NCI-H2029 treated with DMSO at 0.1 percent for 48 hours (cell line): ENCODE measurements at regions not wholly inside any gene's neighbourhood (a gene's known extent, or its start where the extent isn't known, plus 50 kb on each side); places are given as distances from the start of the nearest gene placed in this dataset.
"Not testable (repeated sequence)": the region's sequence is repeated elsewhere in the genome, so short reads cannot be mapped to it uniquely, and the experiment has no call there.

Experiments
- DNase-seq: peaks from one replicate; lab custom pipeline; 2025; lab: John Stamatoyannopoulos, UW

- DNase-seq = no peak
Observed at GRCh38 chr12:87094356-87094755, 838.2 kb upstream of the MGAT4C start.

DNA sequence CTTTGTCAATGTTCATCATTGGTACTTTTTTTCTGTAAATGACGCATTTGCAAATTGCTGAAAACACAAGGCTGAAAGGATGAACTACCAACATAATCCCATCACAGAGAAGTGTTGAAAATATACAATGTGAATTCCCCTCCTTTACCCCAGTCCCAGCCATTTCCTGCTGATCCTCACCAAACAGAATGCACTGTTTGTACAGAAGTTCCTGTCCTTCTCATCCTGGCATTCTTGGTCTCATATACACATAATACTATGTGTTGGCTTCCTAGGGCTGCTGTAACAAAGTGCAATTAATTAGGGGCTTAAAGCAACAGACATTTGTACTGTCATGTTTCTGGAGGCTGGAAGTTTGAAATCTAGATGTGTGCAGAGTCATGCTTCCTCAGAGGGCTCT is 836.2 kb upstream of the MGAT4C start:
- no peak for DNase-seq

DNA sequence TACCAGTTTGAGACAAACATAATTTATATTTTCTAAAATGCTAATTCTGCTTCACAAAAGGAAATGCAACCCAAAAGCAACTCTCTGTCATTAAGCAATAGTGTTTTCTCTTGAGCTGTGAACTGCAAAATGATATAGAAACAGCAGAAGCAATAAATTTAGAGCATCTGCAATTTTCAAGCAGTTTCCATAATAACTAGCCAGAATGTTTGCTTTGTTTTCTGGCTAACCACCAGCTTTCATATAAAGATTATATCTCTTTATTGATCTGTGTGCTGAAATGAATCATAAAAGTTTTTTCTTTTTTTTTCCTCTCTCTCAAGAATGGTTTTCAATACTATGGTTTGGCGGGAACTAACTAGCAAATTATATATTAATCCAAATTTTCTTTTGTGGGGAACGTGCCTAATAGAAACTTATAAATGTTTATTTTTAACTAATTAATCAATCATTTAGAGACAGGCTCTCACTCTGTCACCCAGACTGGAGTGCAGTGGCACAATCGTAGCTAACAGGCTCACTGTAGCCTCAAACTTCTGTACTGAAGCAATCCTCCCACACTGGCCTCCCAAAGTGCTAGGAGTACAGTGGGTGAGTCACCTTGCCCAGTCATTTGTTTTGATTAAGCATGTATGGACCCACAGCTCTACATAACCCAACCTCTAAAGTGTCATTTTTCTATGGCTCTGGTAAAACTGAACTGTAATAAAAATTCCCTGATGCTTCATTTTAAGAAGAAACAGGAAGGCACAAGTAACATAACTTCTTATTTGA is 830.1 kb upstream of the MGAT4C start:
- no peak for DNase-seq

- DNase-seq = no peak
Observed at GRCh38 chr12:87085286-87085685, 829.1 kb upstream of the MGAT4C start.

DNA sequence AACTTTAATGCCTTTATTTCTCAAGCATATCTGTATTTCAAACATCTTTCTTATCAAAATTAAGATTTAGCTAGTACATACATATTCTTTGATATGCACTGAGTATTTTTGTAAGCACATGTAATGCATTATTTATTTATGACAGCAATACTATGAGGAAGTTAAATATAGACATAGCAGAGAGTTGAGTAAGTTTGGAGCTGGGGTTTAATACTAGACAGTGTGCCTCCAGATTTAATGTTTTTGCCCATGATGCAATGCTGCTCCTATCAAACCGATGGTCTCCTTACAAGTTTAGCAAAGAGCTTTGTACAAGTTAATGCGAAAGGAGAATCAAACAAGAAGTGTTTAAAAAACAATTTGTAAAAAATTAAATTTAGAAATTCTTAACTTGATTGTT is 826.6 kb upstream of the MGAT4C start:
- DNase-seq = no peak

DNA sequence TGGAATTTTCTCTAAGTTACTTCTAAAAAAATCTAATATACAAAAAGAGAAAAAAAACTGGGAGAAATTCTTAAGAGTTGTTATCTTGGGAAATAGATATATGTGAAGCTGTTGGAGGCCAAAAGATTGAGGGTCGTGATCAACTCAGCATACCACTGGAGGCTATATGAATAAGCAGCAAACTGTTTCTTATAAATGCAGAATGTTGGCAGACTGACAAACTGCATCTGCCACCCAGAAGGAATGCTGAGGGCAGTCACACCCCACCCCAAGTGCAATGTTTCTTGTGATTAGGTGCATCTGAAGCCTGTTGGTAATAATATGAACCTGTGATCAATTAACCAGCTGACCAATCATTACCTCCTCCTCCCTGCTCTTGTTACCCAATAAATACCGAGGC is 818.6 kb upstream of the MGAT4C start:
- DNase-seq = no peak

DNA sequence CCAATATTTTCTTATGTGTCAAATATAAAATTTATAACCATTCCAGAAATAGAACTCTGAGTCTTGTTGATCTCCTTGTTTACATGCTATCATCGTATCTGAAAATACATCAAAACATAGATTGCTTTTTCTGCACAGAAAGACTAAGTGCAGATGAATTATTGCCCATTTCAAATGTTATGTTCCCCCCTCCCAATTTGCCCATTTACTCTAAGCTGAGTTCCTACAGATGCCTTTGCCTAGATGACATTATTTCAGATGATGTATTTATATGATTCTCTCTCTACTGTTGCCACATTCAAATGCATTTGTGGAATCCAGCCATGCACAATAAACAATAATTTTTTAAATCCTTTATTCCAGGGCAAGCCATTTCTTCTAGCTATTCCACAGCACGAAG is 810.1 kb upstream of the MGAT4C start:
- no peak for DNase-seq

DNA sequence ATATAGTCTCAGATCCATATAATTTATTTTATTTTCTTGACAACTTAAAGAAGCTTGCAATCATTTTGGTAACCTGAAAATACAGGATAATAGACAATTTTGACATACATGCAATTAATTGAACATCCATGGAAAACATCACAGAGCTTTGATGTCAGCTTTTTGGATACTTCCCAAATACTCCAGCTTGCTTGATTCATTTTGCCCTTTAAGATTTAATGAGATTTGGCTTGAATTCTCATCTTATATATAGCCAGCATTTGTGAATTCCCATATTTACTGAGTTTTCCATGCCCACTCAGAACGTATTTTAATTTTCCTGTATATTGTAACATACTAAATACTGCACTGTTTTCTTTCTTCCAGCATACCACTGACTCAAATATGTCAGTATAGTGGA is 803.0 kb upstream of the MGAT4C start:
- DNase-seq = no peak

DNA sequence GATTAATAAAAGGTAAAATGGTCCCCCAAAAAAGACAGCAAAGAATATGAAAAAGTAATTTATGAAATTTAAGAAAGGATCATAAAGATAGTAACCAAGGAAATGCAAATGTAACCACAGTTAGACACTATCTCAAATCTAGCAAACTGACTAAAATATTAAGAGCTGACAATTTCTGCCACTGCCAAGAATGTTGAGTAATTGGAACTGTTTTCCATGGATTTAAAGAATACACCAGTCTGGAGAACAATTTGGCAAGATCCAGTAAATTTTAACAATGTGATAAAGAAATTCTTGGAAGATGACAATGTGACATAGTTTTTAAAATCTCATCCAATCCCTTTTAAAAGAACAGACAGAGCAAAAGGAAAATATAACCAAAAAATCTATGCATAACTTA is 798.0 kb upstream of the MGAT4C start:
- DNase-seq = no peak

DNA sequence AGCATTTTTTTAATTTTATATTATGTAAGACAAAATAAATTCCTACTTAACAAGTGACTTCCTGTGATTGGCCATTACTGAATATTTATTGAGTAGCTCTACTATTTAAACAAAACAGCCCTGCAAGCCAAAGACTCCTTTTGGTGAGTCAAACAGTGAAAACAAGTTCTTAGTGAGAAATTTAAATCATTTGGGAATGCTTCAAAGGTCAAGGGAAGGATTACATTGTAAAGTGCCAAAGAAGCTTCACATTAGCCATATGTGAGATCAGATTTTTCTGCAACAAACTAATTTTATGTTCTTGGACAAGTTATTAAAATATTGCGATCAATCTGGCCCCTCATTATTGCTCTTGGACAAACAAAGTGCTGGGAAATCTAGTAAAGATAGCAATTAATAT is 795.4 kb upstream of the MGAT4C start:
- DNase-seq = no peak

DNA sequence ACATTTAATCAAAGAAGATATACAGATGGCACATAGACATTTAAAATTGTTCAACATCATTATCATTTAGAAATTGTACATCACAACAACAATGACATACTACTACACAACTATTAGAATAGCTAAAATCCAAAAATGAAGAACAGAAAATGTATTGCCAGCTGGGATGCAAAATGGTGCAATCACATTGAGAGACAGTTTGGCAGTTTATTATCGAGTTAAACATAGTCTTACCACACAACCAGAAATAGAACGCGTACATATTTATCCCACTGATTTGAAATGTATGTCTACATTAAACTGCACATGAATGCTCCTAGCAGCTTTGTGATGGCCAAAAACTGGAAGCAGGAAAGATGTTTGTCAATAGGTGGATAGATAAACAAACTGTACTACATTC is 791.5 kb upstream of the MGAT4C start:
- DNase-seq = no peak

- no peak for DNase-seq
Observed at GRCh38 chr12:87039536-87039935, 783.3 kb upstream of the MGAT4C start.

- DNase-seq = no peak
Observed at GRCh38 chr12:87038098-87038497, 781.9 kb upstream of the MGAT4C start.

DNA sequence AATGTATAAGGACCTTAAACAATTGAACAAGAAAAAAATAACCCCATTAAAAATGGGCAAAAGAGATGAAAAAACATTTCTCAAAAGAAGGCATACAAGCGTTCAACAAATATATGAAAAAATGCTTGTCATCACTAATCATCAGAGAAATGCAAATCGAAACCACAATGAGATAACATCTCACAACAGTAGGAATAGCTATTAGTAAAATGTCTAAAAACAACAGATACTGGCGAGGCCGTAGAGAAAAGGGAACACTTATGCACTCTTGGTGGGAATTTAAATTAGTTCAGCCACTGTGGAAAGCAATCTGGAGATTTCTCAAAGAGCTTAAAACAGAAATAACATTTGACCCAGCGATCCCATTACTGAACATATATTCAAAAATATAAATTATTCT is 769.8 kb upstream of the MGAT4C start:
- DNase-seq = no peak

DNA sequence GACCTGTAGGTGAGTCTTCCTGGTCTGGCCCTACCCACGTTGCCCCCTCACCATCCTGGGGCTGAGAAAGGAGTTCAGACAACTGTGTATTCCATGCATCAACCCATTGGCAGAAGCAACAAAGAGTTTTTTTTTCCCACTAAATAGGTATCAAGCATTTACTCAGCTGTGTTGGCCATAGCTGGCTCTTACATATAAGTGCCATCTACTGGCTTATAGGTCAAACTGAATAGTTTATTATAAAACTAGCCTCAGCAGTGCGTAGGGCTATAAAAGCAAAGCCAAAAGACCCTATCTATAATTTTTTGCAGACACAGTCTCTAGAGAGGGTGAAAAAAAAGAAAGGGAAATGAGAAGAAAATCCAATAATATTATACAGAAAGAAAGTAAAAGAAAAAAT is 765.2 kb upstream of the MGAT4C start:
- no peak for DNase-seq

DNA sequence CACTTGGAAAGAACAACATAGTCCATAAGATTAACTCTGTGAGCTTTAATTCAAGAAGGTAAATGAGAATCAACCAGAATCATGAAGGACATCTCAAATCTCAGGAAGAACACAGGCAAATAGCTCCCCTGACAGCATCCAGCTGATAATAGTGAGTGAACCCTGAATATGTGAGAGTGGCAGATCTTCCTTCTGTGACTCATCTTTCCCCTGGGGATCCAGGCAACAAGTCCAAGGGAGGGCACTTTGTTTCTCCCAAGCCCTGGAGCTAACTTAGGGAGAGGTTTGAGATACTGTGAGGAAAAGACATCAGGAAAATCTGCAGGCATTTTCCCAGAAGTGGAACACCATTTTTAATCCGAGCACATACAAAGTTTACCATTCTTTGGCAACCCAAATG is 763.9 kb upstream of the MGAT4C start:
- no peak for DNase-seq

- no peak for DNase-seq
Observed at GRCh38 chr12:87015352-87015751, 759.2 kb upstream of the MGAT4C start.

- no peak for DNase-seq
Observed at GRCh38 chr12:87008785-87009384, 752.7 kb upstream of the MGAT4C start.

DNA sequence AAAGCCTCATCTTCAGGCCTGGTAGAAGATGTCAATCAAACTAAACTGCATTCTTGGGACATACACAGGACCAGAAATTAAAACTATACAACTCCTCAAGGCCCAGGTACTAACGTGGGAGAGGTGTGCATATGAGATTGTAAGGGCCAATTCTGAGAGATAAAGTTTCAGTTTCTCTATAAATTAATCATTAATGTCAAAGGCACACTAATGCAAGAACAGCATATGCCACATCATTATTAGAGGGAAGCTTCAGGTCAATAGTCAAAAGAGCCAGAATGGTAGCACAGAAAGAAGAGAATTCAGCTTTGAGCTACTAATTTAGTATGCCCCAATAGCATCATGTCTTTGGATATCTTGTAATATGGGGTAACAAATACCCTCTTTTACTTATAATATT is 744.9 kb upstream of the MGAT4C start:
- DNase-seq = no peak

GRCh38 chr12:86985298-86985697 is 729.1 kb upstream of the MGAT4C start:
- no peak for DNase-seq

DNA sequence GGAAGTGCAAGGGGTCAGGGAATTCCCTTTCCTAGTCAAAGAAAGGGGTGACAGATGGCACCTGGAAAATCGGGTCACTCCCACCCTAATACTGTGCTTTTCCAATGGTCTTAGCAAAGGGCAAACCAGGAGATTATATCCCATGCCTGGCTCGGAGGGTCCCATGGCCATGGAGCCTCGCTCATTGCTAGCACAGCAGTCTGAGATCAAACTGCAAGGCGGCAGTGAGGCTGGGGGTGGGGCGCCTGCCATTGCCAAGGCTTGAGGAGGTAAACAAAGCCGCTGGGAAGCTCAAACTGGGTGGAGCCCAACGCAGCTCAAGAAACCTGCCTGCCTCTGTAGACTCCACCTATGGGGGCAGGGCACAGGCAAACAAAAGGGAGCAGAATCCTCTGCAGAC is 714.4 kb upstream of the MGAT4C start:
- not testable (repeated sequence) for DNase-seq

GRCh38 chr12:86959766-86960458 is 703.7 kb upstream of the MGAT4C start:
- no peak for DNase-seq

GRCh38 chr12:86950444-86950843 is 694.3 kb upstream of the MGAT4C start:
- DNase-seq = peak; percentile 51
